GM04504 (cell line): ENCODE measurements at regions not wholly inside any gene's neighbourhood (a gene's known extent, or its start where the extent isn't known, plus 50 kb on each side); places are given as distances from the start of the nearest gene placed in this dataset.
"Not testable (repeated sequence)": the region's sequence is repeated elsewhere in the genome, so short reads cannot be mapped to it uniquely, and the experiment has no call there.

Experiments
- DNase-seq: peaks from one replicate; pipeline ENCODE4 v3.0.0-alpha.2; 2012; ENCODE audit warnings: low read depth

- DNase-seq: no peak
Observed at GRCh38 chr12:72723732-72724131, 451.6 kb downstream of the TRHDE start.

GRCh38 chr12:72729451-72730010 lies 457.4 kb downstream of the TRHDE start:
- DNase-seq: no peak

GRCh38 chr12:72734581-72734980 lies 462.4 kb downstream of the TRHDE start:
- DNase-seq: no peak

GRCh38 chr12:72738811-72739210 lies 466.6 kb downstream of the TRHDE start:
- DNase-seq: no peak

GRCh38 chr12:72740064-72740463 lies 467.9 kb downstream of the TRHDE start:
- DNase-seq: no peak

- DNase-seq: no peak
Observed at GRCh38 chr12:72742568-72742967, 470.4 kb downstream of the TRHDE start.

- DNase-seq: no peak
Observed at GRCh38 chr12:72746048-72746447, 473.9 kb downstream of the TRHDE start.

- DNase-seq: no peak
Observed at GRCh38 chr12:72747111-72747849, 475.1 kb downstream of the TRHDE start.

GRCh38 chr12:72748971-72749370 lies 476.8 kb downstream of the TRHDE start:
- no peak for DNase-seq

- no peak for DNase-seq
Observed at GRCh38 chr12:72753571-72753970, 481.4 kb downstream of the TRHDE start.

- not testable (repeated sequence) for DNase-seq
Observed at GRCh38 chr12:72754026-72754425, 481.9 kb downstream of the TRHDE start.

GRCh38 chr12:72766517-72766916 lies 494.3 kb downstream of the TRHDE start:
- DNase-seq: no peak

- no peak for DNase-seq
Observed at GRCh38 chr12:72774023-72774422, 501.9 kb downstream of the TRHDE start.

- no peak for DNase-seq
Observed at GRCh38 chr12:72777806-72778205, 505.6 kb downstream of the TRHDE start.

- no peak for DNase-seq
Observed at GRCh38 chr12:72790273-72790672, 518.1 kb downstream of the TRHDE start.

- DNase-seq: no peak
Observed at GRCh38 chr12:72792889-72793288, 520.7 kb downstream of the TRHDE start.

GRCh38 chr12:72793796-72794195 lies 521.6 kb downstream of the TRHDE start:
- no peak for DNase-seq

- no peak for DNase-seq
Observed at GRCh38 chr12:72815421-72815820, 543.3 kb downstream of the TRHDE start.

- DNase-seq: no peak
Observed at GRCh38 chr12:72828662-72829324, 556.6 kb downstream of the TRHDE start.

- no peak for DNase-seq
Observed at GRCh38 chr12:72829838-72830237, 557.7 kb downstream of the TRHDE start.

GRCh38 chr12:72832024-72832423 lies 559.9 kb downstream of the TRHDE start:
- DNase-seq: no peak

GRCh38 chr12:72836194-72836593 lies 564.0 kb downstream of the TRHDE start:
- DNase-seq: no peak

GRCh38 chr12:72839696-72840095 lies 567.5 kb downstream of the TRHDE start:
- DNase-seq: no peak
